GM20000 (cell line): ENCODE measurements at regions not wholly inside any gene's neighbourhood (a gene's known extent, or its start where the extent isn't known, plus 50 kb on each side); places are given as distances from the start of the nearest gene placed in this dataset.

Source experiments
- DNase-seq: peaks from one replicate; pipeline ENCODE4 v3.0.0; 2012; ENCODE audit warnings: low spot score
- TF ChIP-seq, protein P1 (sequence below): IDR thresholded peaks from 2 replicates; pipeline ENCODE4 v1.5.1; 2012; ENCODE audit warnings: mild to moderate bottlenecking, control low read depth; ENCODE audit errors: extremely low read depth, missing control alignments

GRCh38 chr1:238582816-238583215, 692.1 kb upstream of the ZP4 start:
- DNase-seq: no peak
- TF ChIP-seq, protein P1, sequence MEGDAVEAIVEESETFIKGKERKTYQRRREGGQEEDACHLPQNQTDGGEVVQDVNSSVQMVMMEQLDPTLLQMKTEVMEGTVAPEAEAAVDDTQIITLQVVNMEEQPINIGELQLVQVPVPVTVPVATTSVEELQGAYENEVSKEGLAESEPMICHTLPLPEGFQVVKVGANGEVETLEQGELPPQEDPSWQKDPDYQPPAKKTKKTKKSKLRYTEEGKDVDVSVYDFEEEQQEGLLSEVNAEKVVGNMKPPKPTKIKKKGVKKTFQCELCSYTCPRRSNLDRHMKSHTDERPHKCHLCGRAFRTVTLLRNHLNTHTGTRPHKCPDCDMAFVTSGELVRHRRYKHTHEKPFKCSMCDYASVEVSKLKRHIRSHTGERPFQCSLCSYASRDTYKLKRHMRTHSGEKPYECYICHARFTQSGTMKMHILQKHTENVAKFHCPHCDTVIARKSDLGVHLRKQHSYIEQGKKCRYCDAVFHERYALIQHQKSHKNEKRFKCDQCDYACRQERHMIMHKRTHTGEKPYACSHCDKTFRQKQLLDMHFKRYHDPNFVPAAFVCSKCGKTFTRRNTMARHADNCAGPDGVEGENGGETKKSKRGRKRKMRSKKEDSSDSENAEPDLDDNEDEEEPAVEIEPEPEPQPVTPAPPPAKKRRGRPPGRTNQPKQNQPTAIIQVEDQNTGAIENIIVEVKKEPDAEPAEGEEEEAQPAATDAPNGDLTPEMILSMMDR: no peak

DNA sequence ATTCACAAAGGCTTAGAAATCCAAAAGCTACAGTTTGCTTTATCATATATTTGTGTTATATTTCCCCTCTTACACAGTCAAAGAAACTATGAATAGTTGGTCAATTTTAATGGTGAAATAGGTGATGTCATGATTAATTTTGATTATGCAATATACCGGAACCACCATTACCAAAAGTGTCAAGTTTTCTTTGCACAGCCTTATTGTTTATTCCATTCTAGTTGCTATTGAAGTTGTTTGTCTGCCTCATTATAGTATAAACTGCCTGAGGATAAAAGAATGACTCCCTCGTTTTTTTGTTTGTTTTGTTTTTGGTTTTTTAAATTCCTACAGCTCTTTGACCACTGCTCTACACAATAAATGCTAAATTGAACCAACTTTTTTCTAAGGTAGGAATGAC, 690.6 kb upstream of the ZP4 start:
- DNase-seq: no peak
- TF ChIP-seq, protein P1: no peak

- DNase-seq: no peak
- TF ChIP-seq, protein P1: no peak
These were observed 678.0 kb upstream of the ZP4 start for GRCh38 chr1:238568735-238569134.

DNA sequence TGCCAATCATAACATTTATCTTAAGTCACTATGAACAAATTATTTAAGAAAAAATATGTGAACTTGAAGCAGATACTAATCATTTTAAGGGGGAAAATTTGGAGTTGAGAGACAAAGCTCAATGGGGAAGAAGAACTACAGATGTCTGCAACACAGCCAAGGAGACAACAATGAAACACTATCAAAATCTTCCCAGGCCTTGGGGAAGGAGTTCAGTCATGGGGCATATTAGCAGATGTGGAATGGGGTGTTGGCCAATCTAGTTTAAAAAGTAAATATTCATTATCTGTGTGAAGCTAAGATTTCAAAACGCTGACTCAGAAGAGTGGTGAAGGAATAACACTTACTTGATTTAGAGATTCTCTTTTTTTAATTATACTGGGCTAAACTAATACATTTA, 671.6 kb upstream of the ZP4 start:
- DNase-seq: no peak
- TF ChIP-seq, protein P1: no peak

DNA sequence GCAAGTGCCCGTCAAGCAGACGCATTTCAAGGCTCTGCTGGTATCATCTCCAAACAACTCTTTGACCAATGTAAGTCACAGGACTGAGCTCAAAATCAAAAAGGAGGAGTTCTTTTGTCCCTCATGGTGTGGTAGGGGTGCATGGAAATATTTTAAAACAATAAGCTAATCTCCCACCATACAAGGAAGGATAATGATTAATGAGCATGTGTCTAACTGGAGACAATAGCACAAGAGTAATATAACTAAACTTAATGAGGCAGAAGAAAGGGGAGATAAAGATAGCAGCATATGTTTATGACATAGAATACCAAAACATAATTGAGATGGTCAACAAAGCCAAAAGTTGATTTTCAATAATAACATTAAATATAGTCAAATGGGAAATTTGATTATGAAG, 668.0 kb upstream of the ZP4 start:
- TF ChIP-seq, protein P1: no peak
- DNase-seq: no peak

DNA sequence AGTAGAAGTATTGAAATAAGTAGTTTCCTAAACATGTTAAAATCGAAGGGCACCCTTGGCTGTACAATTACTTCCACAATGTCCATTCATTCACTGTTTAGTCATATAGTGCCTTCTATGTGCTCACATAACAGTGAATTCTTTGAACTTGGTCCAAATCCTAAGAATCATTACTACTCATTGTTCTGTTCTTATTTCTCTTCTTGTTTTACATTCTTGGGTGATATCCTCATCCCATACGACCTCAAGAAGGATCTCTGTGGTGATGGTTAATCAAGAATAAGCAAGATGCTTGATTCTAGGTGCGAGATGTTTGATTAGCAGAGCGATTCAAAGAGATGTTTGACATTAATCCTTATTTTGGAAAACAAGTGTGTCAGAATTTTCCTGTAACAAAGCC, 667.4 kb upstream of the ZP4 start:
- DNase-seq: no peak
- TF ChIP-seq, protein P1: no peak

DNA sequence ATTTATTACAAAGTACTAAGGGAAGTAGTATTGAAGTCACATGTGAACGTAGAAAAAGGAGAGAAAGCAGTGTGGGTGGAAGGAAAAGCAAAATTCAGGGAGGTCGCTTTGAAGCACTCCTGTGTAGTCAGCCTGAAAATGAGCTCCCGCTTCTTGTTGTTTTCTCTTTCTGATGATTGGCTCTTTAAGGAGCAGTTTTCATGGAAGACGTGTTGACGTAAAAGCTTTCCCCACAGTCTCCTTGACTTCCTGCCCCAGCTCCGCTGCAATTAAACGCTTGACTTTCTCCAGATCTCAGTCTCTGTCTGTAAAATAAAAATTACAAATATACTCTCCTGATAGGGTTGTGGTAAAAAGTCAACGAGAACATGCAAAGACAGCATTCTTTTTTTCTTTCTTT, 661.5 kb upstream of the ZP4 start:
- TF ChIP-seq, protein P1: no peak
- DNase-seq: no peak
